GM21737 (cell line): ENCODE measurements at regions not wholly inside any gene's neighbourhood (a gene's known extent, or its start where the extent isn't known, plus 50 kb on each side); places are given as distances from the start of the nearest gene placed in this dataset.
"Not testable (repeated sequence)": the region's sequence is repeated elsewhere in the genome, so short reads cannot be mapped to it uniquely, and the experiment has no call there.

Source experiments
- ATAC-seq: cut with Tn5 transposase; IDR thresholded peaks from one replicate; pipeline ENCODE4 v1.9.1; 2021; ENCODE audit warnings: mild to moderate bottlenecking, moderate library complexity; ENCODE audit not compliant: unreplicated experiment

DNA sequence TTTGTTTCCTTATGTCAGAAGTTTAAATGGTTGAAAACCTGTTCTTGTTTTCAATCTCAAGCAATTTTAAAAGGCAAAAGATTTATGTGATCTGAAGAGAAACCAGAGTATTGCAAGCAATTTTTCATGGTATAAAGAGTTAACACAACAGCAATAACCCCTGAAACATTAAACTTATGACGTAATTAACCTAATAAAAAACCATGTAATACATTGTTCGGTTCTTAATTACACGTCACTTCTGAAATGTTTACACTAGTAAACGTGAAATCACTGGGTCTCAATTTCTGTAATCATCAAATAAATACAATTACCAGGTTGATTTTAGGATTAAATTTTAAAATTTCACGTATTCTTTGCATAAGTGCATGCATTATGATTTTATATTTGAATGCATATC is 914.5 kb downstream of the NLGN4X start:
- no peak for ATAC-seq

DNA sequence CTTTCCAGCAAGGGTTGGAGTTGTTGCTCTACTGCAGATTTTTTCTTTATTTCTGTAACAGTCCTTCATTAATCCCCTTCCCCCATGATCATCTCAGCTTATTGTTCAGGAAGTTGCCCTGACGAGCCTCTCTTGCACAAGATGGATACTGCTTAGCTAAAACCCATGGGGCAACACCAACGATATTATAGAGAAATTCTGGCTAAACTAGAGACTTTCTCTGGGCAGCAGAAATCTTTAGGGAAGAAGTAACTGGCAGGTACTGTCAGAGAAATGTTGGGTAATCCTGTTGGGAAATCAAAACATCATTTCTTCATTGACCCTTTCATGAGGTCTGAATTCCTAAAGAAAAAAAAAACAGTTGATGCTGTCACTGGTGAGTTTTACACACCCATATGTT is 921.3 kb downstream of the NLGN4X start:
- ATAC-seq, result no peak

DNA sequence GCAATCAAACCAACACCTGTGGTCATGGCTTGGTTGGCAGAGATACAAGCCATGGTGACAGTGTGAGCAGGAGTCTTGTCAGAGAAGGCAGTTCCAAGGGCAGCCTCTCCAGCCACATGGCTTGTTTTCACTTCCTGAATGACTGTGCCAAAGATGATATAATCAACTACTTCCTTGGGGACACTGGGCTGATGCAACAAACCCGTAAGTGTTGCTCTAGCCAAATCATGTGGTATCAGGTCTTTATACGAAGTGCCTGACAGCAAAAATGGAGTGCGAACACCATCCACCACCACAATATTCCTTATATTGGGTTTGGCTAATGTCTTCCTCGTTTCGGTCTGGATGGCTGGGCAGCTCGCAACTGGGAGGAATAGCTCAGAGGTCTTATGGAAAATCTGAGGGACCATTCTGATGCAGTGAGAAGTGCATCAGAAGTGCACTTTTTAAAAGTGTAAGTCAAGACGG is 922.0 kb downstream of the NLGN4X start:
- no peak for ATAC-seq

DNA sequence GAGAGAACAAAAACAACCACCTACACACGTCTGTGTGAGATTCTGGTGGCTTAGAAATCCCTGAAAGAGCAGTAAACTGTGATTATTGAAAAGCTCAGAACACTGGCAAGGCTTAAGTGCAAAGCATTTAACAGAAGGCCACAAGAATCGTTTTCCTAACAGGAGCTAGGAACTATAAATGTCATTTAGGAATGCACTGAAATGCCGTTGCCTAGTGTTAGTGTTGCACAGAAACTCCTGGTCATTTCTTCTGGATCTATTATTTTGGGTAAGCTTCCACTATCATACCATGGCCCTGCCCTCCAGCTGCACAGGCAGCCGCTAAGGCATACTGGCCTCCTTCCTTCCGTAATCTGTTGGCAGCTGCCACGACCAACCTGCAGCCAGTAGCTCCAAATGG is 923.2 kb downstream of the NLGN4X start:
- ATAC-seq, result no peak

DNA sequence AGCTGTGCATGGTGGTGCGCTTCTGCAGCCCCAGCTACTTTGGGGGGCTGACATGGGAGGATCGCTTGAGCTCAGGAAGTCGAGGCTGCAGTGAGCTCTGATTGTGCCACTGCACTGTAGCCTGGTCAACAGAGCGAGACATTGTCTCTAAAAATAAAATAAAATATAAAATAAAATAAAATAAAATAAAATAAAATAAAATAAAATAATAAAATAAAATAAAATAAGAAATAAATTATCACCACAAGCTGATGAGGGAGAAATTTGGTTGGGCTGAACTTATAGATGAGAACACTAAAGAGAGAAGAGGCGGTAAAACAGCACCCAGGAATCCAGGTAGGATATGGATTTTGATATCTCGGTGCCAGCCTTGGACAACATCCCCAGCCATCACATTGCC is 933.7 kb downstream of the NLGN4X start:
- ATAC-seq, result no peak

DNA sequence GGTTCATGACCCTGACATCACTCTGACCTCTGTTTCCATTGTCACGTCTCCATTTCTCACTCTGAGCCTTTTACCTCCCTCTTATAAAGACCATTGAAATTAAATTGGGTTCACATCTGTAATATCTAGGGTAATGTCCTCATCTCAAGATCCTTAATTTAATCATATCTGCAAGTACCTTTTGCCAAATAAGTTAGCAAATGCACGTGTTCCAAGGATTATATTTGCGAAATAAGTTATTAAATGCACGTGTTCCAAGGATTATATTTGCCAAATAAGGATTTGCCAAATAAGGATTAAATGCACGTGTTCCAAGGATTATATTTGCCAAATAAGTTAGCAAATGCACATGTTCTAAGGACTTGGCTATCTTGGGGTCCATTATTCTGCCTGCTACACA is 938.0 kb downstream of the NLGN4X start:
- no peak for ATAC-seq

DNA sequence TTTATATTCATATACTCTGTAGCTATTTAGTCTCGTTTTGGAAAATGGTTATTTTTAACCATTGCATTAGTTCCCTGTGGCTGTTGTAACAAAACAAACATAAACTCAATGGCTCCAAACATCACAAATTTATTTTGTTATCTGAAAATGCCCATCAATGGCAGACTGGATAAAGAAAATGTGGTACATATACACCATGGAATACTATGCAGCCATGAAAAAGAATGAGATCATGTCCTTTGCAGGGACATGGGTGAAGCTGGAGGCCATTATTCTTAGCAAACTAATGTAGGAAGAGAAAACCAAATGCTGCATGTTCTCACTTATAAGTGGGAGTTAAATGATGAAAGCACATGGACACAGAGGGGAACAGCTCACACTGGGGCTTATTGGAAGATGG is 938.7 kb downstream of the NLGN4X start:
- not testable (repeated sequence) for ATAC-seq

DNA sequence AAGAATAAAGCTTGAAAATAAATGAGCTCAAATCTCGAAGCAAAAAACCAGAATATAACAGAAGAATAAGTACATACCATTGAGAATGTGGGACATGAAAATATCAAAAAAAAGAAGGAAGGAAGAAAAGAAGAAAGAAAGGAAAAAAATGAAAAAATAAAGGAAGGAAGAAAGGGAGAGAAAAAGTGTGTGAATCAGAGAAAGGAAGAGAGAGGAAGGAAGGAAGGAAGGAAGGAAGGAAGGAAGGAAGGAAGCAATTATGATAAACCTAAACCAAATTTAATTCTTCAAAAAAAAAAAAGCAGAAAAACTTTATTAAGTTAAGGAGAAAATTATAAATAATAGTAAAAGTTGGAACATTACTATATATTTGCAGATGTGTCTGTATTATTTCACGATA is 949.8 kb downstream of the NLGN4X start:
- ATAC-seq, result no peak

DNA sequence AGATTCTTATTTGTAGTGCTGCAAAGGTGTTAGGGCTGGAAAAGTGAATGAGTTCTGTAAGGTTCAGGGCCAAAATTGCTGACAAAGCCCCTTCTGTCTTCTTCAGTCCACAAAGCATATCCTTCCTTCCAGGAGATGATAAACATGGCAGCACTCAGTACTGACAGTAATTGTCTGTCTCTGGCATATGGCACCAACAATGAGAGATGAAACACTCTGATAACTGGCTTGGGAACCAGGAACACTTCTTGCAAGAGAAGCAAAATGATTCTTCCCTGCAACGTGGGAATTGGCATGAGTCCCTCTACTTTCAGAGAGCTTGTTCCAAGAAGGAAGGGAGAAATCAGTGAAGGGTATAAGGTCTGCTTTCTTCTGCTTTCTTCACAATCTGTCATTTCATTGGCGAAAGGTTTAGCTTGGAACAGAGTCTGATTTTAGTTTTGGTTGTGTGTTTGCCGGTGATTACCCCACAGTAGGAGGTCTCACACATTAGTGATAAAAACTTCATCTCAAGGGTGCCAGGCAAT is 963.3 kb downstream of the NLGN4X start:
- ATAC-seq, result no peak

DNA sequence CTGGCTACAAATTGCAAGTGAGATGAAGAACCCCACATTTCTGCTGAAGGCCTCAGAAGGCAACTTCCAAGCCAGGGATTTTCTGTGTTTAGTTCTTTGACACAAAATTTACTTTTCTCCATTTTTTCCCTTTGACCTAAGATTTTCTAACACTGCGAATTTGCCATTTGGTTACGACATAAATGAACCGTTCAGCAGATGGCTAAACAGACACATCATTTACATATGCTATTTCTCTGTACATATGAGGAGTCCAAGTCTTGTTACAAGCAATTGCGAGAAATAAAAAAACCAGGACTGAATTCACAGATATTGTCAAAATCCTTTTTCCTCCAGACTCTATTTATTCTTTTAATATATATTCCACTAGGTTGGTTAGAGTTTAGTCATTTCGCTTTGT is 978.6 kb downstream of the NLGN4X start:
- ATAC-seq, result no peak

DNA sequence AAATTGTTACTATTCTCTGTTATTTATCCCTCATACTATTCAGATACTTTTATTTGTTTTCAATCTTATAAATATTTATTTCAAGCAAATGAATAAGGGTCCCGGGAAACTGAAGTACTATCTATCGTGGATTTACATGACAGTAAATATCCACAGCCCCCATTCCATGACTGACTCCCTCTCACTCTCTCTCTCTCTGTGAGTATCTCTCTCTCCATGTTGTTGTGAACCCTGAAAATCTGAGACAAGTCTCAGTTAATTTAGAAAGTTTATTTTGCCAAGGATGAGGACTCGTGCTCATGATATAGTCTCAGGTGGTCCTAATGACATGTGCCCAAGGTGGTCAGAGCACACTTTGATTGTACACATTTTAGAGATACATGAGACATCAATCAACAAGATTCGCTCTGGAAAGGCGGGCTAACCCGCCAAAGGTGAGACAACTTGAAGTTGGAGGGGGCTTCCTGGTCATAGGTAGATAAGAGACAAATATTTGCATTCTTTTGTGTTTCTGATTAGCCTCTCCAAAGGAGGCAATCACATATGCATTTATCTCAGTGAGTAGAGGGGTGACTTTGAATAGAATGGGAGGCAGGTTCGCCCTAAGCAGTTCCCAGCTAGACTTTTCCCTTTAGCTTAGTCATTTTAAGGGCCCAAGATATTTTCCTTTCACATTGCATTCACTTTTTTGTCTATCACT is 986.4 kb downstream of the NLGN4X start:
- ATAC-seq, result no peak

DNA sequence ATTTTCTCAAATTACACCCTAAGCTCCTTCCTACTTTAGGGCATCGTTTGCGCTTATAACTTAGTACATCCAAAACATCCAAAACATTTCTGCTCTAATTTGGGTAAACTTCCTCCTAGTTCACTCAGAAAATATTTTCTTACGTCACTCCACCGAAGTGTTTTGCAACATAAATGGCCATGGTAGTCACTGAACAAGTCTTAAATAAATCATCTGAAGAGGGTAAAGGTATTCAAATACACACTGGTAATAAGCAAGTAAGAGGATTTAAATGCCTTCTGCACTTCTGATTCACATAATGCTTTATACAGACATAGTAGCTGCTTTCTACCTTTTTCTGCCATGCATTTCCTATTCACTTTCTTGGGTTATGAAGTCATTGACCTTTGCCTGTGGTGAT is 991.9 kb downstream of the NLGN4X start:
- no peak for ATAC-seq

DNA sequence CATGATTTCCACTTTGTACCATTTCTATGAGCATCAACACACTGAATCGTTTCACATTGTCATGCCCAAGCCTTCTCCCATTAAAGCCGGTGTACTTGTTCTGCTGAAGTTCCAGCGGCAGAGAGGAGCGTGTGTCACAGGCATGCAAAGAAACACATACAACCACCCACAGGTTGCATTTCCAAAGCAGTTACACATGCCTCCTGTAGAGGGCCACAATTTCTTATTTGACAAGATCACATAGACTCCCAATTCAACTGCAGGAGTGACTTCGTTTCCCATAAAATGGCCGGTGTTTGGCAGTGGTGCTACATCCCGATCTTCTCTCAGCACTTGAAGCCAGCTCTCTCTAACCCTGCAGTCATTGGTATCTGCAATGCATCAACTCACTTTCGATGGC is 992.6 kb downstream of the NLGN4X start:
- no peak for ATAC-seq

DNA sequence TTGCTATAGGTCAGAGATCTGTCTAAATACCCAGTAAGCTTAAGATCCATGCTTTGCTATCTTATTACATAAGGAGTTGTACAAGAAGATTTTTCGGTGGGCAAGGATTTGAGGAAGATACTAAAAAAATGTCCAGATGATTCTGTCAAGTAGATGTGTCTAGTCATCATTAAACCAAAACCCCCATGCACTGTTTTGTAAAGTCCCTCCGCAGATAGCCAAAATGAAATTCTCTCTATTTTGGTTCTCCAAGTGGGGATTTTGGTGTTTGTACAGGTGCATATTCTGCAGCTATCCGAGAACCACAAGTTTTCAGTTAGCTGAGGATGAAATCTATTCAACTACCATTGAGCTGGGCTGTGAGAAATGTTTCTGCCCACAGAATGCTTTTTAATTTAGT is 994.8 kb downstream of the NLGN4X start:
- no peak for ATAC-seq

DNA sequence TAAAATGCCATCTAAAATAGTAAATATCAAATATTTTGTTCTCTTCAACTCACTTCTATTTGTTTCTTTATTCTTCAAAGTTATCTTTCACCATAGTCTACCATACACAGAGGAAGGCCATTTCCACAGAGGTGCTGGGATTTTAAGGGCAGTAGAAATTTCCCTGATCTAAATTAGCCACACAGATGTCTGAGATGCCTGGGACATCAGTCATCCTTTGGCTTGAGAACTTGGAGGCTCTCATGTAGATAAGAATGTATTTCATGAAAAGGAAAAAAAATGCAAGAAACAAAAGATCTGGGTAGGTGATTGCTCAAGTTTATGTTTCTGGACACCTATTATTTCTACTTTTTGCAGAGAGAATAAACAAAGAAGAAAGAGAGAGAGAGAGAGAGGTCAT is 1008.2 kb downstream of the NLGN4X start:
- no peak for ATAC-seq

DNA sequence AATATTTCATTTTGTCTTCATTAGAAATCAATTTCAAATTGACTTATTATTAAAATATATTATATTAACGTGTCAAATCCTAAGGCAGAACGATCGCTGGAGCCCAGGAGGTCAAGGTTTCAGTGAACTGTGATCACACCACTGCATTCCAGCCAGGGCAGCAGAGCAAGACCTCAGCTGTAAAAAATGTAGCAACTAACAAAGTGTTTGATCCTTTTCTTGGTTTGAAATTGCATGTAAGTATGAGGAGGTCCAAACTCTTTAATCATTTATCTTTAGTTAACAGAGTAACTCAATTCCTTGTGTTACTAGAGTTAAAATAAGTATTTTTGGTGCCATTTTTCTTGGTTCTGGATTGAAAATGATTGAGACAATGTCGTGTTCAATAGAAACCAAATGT is 1033.9 kb downstream of the NLGN4X start:
- ATAC-seq, result no peak

DNA sequence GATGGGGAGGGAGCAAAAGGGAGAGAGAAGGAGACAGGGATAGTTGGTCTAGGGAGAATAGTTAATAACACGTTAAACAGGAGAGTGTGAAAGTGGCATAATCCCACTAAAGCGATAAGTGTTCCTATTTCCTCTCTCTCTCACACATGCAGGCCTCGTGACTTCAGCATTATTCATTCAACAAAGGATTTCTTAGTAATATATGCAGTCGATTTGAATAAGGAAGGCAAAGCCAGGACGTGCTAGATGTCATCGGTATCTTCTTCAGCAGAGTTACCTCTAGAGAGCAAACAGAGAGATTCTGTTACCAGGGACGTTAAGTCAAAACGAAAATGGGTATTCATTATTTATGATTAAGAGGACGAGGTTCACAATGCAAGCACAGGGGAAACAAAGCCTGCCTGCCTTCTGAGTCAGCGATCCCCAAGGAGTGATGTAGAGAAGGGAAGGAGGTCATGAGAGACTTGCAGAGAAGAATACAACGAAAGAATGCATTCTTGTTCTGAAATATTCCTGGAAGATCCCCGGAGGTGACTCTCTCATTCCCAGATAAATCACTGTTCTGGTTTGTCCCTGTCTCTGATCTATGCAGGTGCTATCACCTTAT is 1048.4 kb downstream of the NLGN4X start:
- ATAC-seq, result no peak

DNA sequence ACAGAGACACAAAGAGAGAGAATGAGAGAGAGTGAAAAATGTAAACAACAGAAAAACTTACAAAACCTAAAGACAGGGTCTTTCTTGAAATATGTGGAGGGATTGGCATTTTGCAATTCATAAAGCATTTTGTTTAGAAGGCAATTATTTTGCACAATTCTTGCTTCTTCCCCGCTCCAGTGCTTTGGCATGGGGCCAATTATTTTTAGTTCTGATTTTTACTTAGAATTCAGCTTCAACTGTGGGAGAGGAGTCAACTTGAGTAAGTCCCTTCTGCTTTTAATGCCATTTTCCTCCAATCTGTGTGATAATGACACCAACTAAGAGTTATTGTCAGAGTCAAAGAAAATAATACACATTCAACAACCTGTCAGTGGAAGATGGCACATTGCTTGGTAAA is 1051.9 kb downstream of the NLGN4X start:
- ATAC-seq, result no peak

DNA sequence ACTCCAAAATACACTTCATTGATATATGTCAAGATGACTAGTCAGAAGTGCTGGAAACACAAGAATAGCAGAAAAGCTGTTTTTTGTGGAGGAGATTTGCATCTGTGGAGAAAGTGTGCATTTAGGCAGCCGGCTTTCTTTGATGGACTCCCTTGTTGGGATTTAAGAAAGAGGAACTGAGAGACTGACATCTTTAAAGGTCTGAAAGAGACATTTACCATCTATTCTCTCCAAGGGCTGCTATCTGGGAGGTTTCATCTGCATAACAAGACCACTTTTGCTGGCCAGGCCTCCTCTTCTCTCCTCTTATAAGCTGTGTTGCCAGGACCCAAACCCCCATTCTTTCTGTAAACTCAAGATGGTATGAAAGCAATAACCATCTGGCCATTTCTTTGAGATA is 1065.0 kb downstream of the NLGN4X start:
- ATAC-seq, result no peak

DNA sequence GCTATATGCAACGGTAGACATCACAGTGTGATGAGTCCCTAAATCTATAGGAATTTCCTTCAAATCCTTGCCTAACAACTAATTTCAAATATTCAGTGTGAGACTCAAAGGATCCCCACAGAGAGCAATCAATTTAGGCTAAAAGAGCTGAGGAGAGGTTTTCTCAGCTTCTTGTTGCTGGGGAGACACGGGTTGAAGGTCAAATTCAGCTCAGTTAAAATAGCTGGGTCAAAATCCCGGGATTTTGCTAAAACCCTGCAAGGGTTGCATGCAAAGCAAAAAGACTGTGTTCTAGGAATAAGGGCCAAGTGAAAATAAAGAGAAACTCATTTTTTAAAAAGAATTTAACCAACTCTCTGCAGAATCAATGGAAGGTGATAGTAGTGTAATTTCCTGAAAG is 1073.4 kb downstream of the NLGN4X start:
- ATAC-seq, result no peak

DNA sequence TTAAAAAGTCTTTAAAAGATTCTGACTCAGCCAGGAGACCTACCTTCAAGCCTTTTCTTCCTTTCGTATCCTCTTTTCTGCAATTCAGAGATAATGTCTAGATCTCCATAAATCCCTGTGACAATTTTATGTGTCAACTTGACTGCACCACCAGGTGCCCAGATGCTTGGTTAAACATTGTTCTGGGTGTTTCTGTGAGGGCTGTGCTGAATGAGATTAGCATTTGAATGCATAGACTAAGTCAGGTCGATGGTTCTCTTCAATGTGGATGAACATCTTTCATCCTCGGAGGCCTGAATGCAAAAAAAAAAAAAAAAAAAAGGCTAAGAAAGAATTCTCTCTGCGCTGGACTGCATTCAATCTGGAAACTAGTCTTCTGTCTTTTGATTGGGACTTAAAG is 1082.7 kb downstream of the NLGN4X start:
- no peak for ATAC-seq

DNA sequence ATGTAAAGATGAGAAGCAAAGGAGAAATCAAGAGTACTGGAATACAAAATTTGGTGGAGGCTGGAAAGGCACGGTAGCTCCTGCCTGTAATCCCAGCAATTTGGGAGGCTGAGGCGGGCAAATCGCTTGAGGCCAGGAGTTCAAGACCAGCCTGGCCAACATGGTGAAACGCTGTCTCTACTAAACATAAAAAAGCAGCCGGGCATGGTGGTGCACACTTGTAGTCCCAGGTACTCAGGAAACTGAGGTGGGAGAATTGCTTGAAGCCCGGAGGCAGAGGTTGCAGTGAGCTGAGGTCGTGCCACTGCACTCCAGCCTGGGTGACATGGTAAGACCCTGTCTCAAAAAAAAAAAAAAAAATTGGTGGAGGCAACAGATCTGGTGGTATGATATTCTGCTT is 1086.0 kb downstream of the NLGN4X start:
- no peak for ATAC-seq
